ENCODE measurements at regions not wholly inside any gene's neighbourhood (a gene's known extent, or its start where the extent isn't known, plus 50 kb on each side); places are given as distances from the start of the nearest gene placed in this dataset.
A peak's percentile ranks its signal among the peaks of the same experiment; 100 is the strongest.

- peaks cover 14% of the 10 kb centered on the region for H3K4me1 Mint-ChIP-seq (ENCODE audit: low read depth)
- ATAC-seq (replicated peaks in 1 of 2), result peak; percentile 98 to 99
- no peaks in the 10 kb centered on the region for H3K9me3 Mint-ChIP-seq
- peak overlapping the region; percentile 29 to 50 for H3K4me3 Mint-ChIP-seq
- H3K27me3 Mint-ChIP-seq (ENCODE audit: low read depth), result peaks cover 12% of the 10 kb centered on the region
- H3K36me3 Mint-ChIP-seq (ENCODE audit: insufficient read depth in 2 of 2), result no peaks in the 10 kb centered on the region
- no peak overlapping the region for H3K27ac Mint-ChIP-seq
- peak; percentile 57 to 63 for DNase-seq
Measured at GRCh38 chr19:29277102-29277501, 64.2 kb upstream of the UQCRFS1 start.

GRCh38 chr19:29278716-29279115, 65.8 kb upstream of the UQCRFS1 start:
- H3K4me1 Mint-ChIP-seq (ENCODE audit: low read depth), result peaks cover 14% of the 10 kb centered on the region
- no peak overlapping the region for H3K4me3 Mint-ChIP-seq
- H3K27ac Mint-ChIP-seq, result no peak overlapping the region
- H3K36me3 Mint-ChIP-seq (ENCODE audit: insufficient read depth in 2 of 2), result no peaks in the 10 kb centered on the region
- ATAC-seq (replicated peaks in 1 of 2), result no peak
- H3K27me3 Mint-ChIP-seq (ENCODE audit: low read depth), result peaks cover 18% of the 10 kb centered on the region
- H3K9me3 Mint-ChIP-seq, result no peaks in the 10 kb centered on the region
- DNase-seq, result no peak

GRCh38 chr19:29283366-29283765, 70.4 kb upstream of the UQCRFS1 start:
- Mint-ChIP-seq H3K36me3 (ENCODE audit: insufficient read depth in 2 of 2) (no peaks in the 10 kb centered on the region), H3K27ac (no peak overlapping the region), H3K4me3 (no peak overlapping the region), H3K9me3 (no peaks in the 10 kb centered on the region), H3K4me1 (ENCODE audit: low read depth) (no peaks in the 10 kb centered on the region), H3K27me3 (ENCODE audit: low read depth) (peaks cover 38% of the 10 kb centered on the region)
- no peak for DNase-seq
- no peak for ATAC-seq (replicated peaks in 1 of 2)

- ATAC-seq (replicated peaks in 1 of 2), result no peak
- H3K9me3 Mint-ChIP-seq, result no peaks in the 10 kb centered on the region
- H3K4me1 Mint-ChIP-seq (ENCODE audit: low read depth), result no peaks in the 10 kb centered on the region
Measured at GRCh38 chr19:29285187-29285687, 72.3 kb upstream of the UQCRFS1 start.

GRCh38 chr19:29285878-29286277, 72.9 kb upstream of the UQCRFS1 start:
- DNase-seq (peak in 1 of 2 donors; percentile 4), ATAC-seq (replicated peaks in 1 of 2) (peak in 1 of 2 donors; percentile 30)
- H3K27me3 Mint-ChIP-seq (ENCODE audit: low read depth), result peaks cover 46% of the 10 kb centered on the region
- H3K9me3 Mint-ChIP-seq, result no peaks in the 10 kb centered on the region
- H3K4me3 Mint-ChIP-seq, result no peak overlapping the region
- no peaks in the 10 kb centered on the region for H3K36me3 Mint-ChIP-seq (ENCODE audit: insufficient read depth in 2 of 2)
- H3K27ac Mint-ChIP-seq, result no peak overlapping the region
- no peaks in the 10 kb centered on the region for H3K4me1 Mint-ChIP-seq (ENCODE audit: low read depth)

More at GRCh38 chr19:29285187-29285687, 72.3 kb upstream of the UQCRFS1 start:
- H3K4me3 Mint-ChIP-seq, result no peak overlapping the region
- H3K27ac Mint-ChIP-seq, result no peak overlapping the region
- no peak for DNase-seq
- H3K27me3 Mint-ChIP-seq (ENCODE audit: low read depth), result peaks cover 48% of the 10 kb centered on the region
- no peaks in the 10 kb centered on the region for H3K36me3 Mint-ChIP-seq (ENCODE audit: insufficient read depth in 2 of 2)

GRCh38 chr19:29287061-29287460, 74.1 kb upstream of the UQCRFS1 start:
- no peaks in the 10 kb centered on the region for H3K4me1 Mint-ChIP-seq (ENCODE audit: low read depth)
- peaks cover 51% of the 10 kb centered on the region for H3K27me3 Mint-ChIP-seq (ENCODE audit: low read depth)
- ATAC-seq (replicated peaks in 1 of 2), result no peak
- H3K4me3 Mint-ChIP-seq, result no peak overlapping the region
- H3K36me3 Mint-ChIP-seq (ENCODE audit: insufficient read depth in 2 of 2), result no peaks in the 10 kb centered on the region
- H3K27ac Mint-ChIP-seq, result no peak overlapping the region
- no peaks in the 10 kb centered on the region for H3K9me3 Mint-ChIP-seq
- no peak for DNase-seq

GRCh38 chr19:29288256-29288655, 75.3 kb upstream of the UQCRFS1 start:
- Mint-ChIP-seq H3K9me3 (no peaks in the 10 kb centered on the region), H3K27ac (no peak overlapping the region), H3K27me3 (ENCODE audit: low read depth) (peaks cover 54% of the 10 kb centered on the region), H3K36me3 (ENCODE audit: insufficient read depth in 2 of 2) (no peaks in the 10 kb centered on the region), H3K4me3 (no peak overlapping the region), H3K4me1 (ENCODE audit: low read depth) (no peaks in the 10 kb centered on the region)
- DNase-seq (no peak), ATAC-seq (replicated peaks in 1 of 2) (no peak)

- peaks cover 6% of the 10 kb centered on the region for H3K4me1 Mint-ChIP-seq (ENCODE audit: low read depth)
- H3K27me3 Mint-ChIP-seq (ENCODE audit: low read depth), result peaks cover 58% of the 10 kb centered on the region
- H3K4me3 Mint-ChIP-seq, result no peak overlapping the region
- DNase-seq (no peak), ATAC-seq (replicated peaks in 1 of 2) (no peak)
- no peaks in the 10 kb centered on the region for H3K9me3 Mint-ChIP-seq
- no peaks in the 10 kb centered on the region for H3K36me3 Mint-ChIP-seq (ENCODE audit: insufficient read depth in 2 of 2)
- no peak overlapping the region for H3K27ac Mint-ChIP-seq
Measured at GRCh38 chr19:29289020-29289419, 76.1 kb upstream of the UQCRFS1 start.

- Mint-ChIP-seq H3K27ac (no peak overlapping the region), H3K4me1 (ENCODE audit: low read depth) (peaks cover 13% of the 10 kb centered on the region), H3K9me3 (no peaks in the 10 kb centered on the region), H3K27me3 (ENCODE audit: low read depth) (peaks cover 64% of the 10 kb centered on the region), H3K4me3 (no peak overlapping the region), H3K36me3 (ENCODE audit: insufficient read depth in 2 of 2) (no peaks in the 10 kb centered on the region)
- DNase-seq (no peak), ATAC-seq (replicated peaks in 1 of 2) (no peak)
Measured at GRCh38 chr19:29290853-29291252, 77.9 kb upstream of the UQCRFS1 start.

GRCh38 chr19:29292153-29292552, 79.2 kb upstream of the UQCRFS1 start:
- DNase-seq, result no peak
- peaks cover 68% of the 10 kb centered on the region for H3K27me3 Mint-ChIP-seq (ENCODE audit: low read depth)
- H3K4me3 Mint-ChIP-seq, result no peak overlapping the region
- ATAC-seq (replicated peaks in 1 of 2), result no peak
- H3K36me3 Mint-ChIP-seq (ENCODE audit: insufficient read depth in 2 of 2), result no peaks in the 10 kb centered on the region
- H3K27ac Mint-ChIP-seq, result no peak overlapping the region
- peaks cover 13% of the 10 kb centered on the region for H3K4me1 Mint-ChIP-seq (ENCODE audit: low read depth)
- no peaks in the 10 kb centered on the region for H3K9me3 Mint-ChIP-seq

- Mint-ChIP-seq H3K36me3 (ENCODE audit: insufficient read depth in 2 of 2) (no peaks in the 10 kb centered on the region), H3K9me3 (no peaks in the 10 kb centered on the region), H3K27me3 (ENCODE audit: low read depth) (peaks cover 69% of the 10 kb centered on the region)
Measured at GRCh38 chr19:29292562-29292961, 79.6 kb upstream of the UQCRFS1 start.

GRCh38 chr19:29293292-29293691, 80.3 kb upstream of the UQCRFS1 start:
- H3K9me3 Mint-ChIP-seq, result no peaks in the 10 kb centered on the region
- H3K27ac Mint-ChIP-seq, result no peak overlapping the region
- H3K27me3 Mint-ChIP-seq (ENCODE audit: low read depth), result peaks cover 69% of the 10 kb centered on the region
- H3K4me1 Mint-ChIP-seq (ENCODE audit: low read depth), result peaks cover 13% of the 10 kb centered on the region
- H3K36me3 Mint-ChIP-seq (ENCODE audit: insufficient read depth in 2 of 2), result no peaks in the 10 kb centered on the region
- DNase-seq (no peak), ATAC-seq (replicated peaks in 1 of 2) (no peak)
- H3K4me3 Mint-ChIP-seq, result no peak overlapping the region

More at GRCh38 chr19:29292562-29292961, 79.6 kb upstream of the UQCRFS1 start:
- DNase-seq (no peak), ATAC-seq (replicated peaks in 1 of 2) (no peak)
- Mint-ChIP-seq H3K27ac (no peak overlapping the region), H3K4me3 (no peak overlapping the region), H3K4me1 (ENCODE audit: low read depth) (peaks cover 13% of the 10 kb centered on the region)

- H3K27ac Mint-ChIP-seq, result no peak overlapping the region
- DNase-seq, result no peak
Measured at GRCh38 chr19:29293736-29294342, 80.9 kb upstream of the UQCRFS1 start.

GRCh38 chr19:29294343-29294811, 81.4 kb upstream of the UQCRFS1 start:
- DNase-seq, result no peak
- Mint-ChIP-seq H3K27ac (no peak overlapping the region), H3K36me3 (ENCODE audit: insufficient read depth in 2 of 2) (no peaks in the 10 kb centered on the region), H3K9me3 (no peaks in the 10 kb centered on the region), H3K27me3 (ENCODE audit: low read depth) (peaks cover 65% of the 10 kb centered on the region), H3K4me1 (ENCODE audit: low read depth) (peaks cover 13% of the 10 kb centered on the region), H3K4me3 (no peak overlapping the region)
- peak in 1 of 2 donors; percentile 48 for ATAC-seq (replicated peaks in 1 of 2)

More at GRCh38 chr19:29293736-29294342, 80.9 kb upstream of the UQCRFS1 start:
- H3K27me3 Mint-ChIP-seq (ENCODE audit: low read depth), result peaks cover 67% of the 10 kb centered on the region
- no peak overlapping the region for H3K4me3 Mint-ChIP-seq
- no peaks in the 10 kb centered on the region for H3K9me3 Mint-ChIP-seq
- H3K36me3 Mint-ChIP-seq (ENCODE audit: insufficient read depth in 2 of 2), result no peaks in the 10 kb centered on the region
- peaks cover 13% of the 10 kb centered on the region for H3K4me1 Mint-ChIP-seq (ENCODE audit: low read depth)
- peak in 1 of 2 donors; percentile 51 for ATAC-seq (replicated peaks in 1 of 2)

Data from activated T-cell treated with anti-CD3 and anti-CD28 coated beads, Interleukin-2, amount 50 U/mL, for 72 hours (primary cell).